ENCODE measurements at regions not wholly inside any gene's neighbourhood (a gene's known extent, or its start where the extent isn't known, plus 50 kb on each side); places are given as distances from the start of the nearest gene placed in this dataset.

GRCh38 chr6:62889240-62889639, 322.0 kb upstream of the FKBP1C start:
- Histone ChIP-seq H3K4me3 (ENCODE audit: low read depth, low read length) (no peak overlapping the region), H3K4me1 (no peaks in the 10 kb centered on the region), H3K27me3 (replicated peaks; ENCODE audit: control insufficient read depth, insufficient read depth, low read length) (no peaks in the 10 kb centered on the region), H3K9me3 (no peaks in the 10 kb centered on the region), H3K36me3 (ENCODE audit: control insufficient read depth, insufficient read depth, low read length) (no peaks in the 10 kb centered on the region)
- ChIA-PET POLR2A (no interaction called here), CTCF (no interaction called here)
- TF ChIP-seq CTCF (IDR thresholded peaks at IDR 0.05; ENCODE audit: insufficient read depth in 1 of 2, low read depth in 1 of 2, low read length in 1 of 2, severe bottlenecking in 1 of 2, unreplicated experiment in 1 of 2): no peak
- Mint-ChIP-seq H3K9me3 (ENCODE audit: unreplicated experiment) (no peaks in the 10 kb centered on the region), H3K36me3 (ENCODE audit: insufficient read depth, unreplicated experiment) (no peaks in the 10 kb centered on the region), H3K4me1 (ENCODE audit: low read depth, unreplicated experiment) (no peaks in the 10 kb centered on the region), H3K27me3 (ENCODE audit: insufficient read depth, unreplicated experiment) (peaks cover 8% of the 10 kb centered on the region), H3K27ac (ENCODE audit: unreplicated experiment) (no peak overlapping the region), H3K4me3 (ENCODE audit: unreplicated experiment) (no peak overlapping the region)
- BruUV-seq (replicated peaks): no TSS peak
- intact Hi-C loops (cut with micrococcal nuclease; ENCODE audit: unreplicated experiment): no loop called here
- no peak for DNase-seq

- no peaks in the 10 kb centered on the region for H3K9me3 Mint-ChIP-seq (ENCODE audit: unreplicated experiment)
- Histone ChIP-seq H3K36me3 (ENCODE audit: control insufficient read depth, insufficient read depth, low read length) (no peaks in the 10 kb centered on the region), H3K4me1 (no peaks in the 10 kb centered on the region), H3K9me3 (no peaks in the 10 kb centered on the region), H3K4me3 (ENCODE audit: low read depth, low read length) (no peak overlapping the region), H3K27me3 (replicated peaks; ENCODE audit: control insufficient read depth, insufficient read depth, low read length) (no peaks in the 10 kb centered on the region)
- ChIA-PET POLR2A (no interaction called here), CTCF (no interaction called here)
- peak; percentile 44 to 61 for TF ChIP-seq CTCF (IDR thresholded peaks at IDR 0.05; ENCODE audit: insufficient read depth in 1 of 2, low read depth in 1 of 2, low read length in 1 of 2, severe bottlenecking in 1 of 2, unreplicated experiment in 1 of 2)
- H3K27me3 Mint-ChIP-seq (ENCODE audit: insufficient read depth, unreplicated experiment): peaks cover 2% of the 10 kb centered on the region
- no peak overlapping the region for H3K4me3 Mint-ChIP-seq (ENCODE audit: unreplicated experiment)
- H3K27ac Mint-ChIP-seq (ENCODE audit: unreplicated experiment): no peak overlapping the region
- BruUV-seq (replicated peaks): no TSS peak
- no peaks in the 10 kb centered on the region for H3K36me3 Mint-ChIP-seq (ENCODE audit: insufficient read depth, unreplicated experiment)
- no peaks in the 10 kb centered on the region for H3K4me1 Mint-ChIP-seq (ENCODE audit: low read depth, unreplicated experiment)
- intact Hi-C loops (cut with micrococcal nuclease; ENCODE audit: unreplicated experiment): no loop called here
- DNase-seq: peak in 1 of 2 experiments; percentile 3
Observed at GRCh38 chr6:62891065-62891647, 320.1 kb upstream of the FKBP1C start.

- no peak for TF ChIP-seq CTCF (IDR thresholded peaks at IDR 0.05; ENCODE audit: insufficient read depth in 1 of 2, low read depth in 1 of 2, low read length in 1 of 2, severe bottlenecking in 1 of 2, unreplicated experiment in 1 of 2)
- no peaks in the 10 kb centered on the region for H3K4me1 ChIP-seq
- Mint-ChIP-seq H3K4me3 (ENCODE audit: unreplicated experiment) (no peak overlapping the region), H3K27ac (ENCODE audit: unreplicated experiment) (no peak overlapping the region), H3K9me3 (ENCODE audit: unreplicated experiment) (no peaks in the 10 kb centered on the region), H3K4me1 (ENCODE audit: low read depth, unreplicated experiment) (no peaks in the 10 kb centered on the region), H3K36me3 (ENCODE audit: insufficient read depth, unreplicated experiment) (no peaks in the 10 kb centered on the region), H3K27me3 (ENCODE audit: insufficient read depth, unreplicated experiment) (no peaks in the 10 kb centered on the region)
- no peaks in the 10 kb centered on the region for H3K27me3 ChIP-seq (replicated peaks; ENCODE audit: control insufficient read depth, insufficient read depth, low read length)
- POLR2A ChIA-PET: no interaction called here
- H3K4me3 ChIP-seq (ENCODE audit: low read depth, low read length): no peak overlapping the region
- no peak for DNase-seq
- no peaks in the 10 kb centered on the region for H3K36me3 ChIP-seq (ENCODE audit: control insufficient read depth, insufficient read depth, low read length)
- no peaks in the 10 kb centered on the region for H3K9me3 ChIP-seq
- CTCF ChIA-PET: no interaction called here
- BruUV-seq (replicated peaks): no TSS peak
- intact Hi-C loops (cut with micrococcal nuclease; ENCODE audit: unreplicated experiment): no loop called here
Observed at GRCh38 chr6:62894114-62894513, 317.2 kb upstream of the FKBP1C start.
